A673 (cell line): ENCODE measurements at regions not wholly inside any gene's neighbourhood (a gene's known extent, or its start where the extent isn't known, plus 50 kb on each side); places are given as distances from the start of the nearest gene placed in this dataset.
"Not testable (repeated sequence)": the region's sequence is repeated elsewhere in the genome, so short reads cannot be mapped to it uniquely, and the experiment has no call there.

Experiments used
- BruUV-seq: library from RNA; stranded (reverse); fragments of 400-500 nt; replicated peaks from 2 replicates; lab custom pipeline; 2021; lab: Mats Ljungman, UMichigan
- CTCF ChIA-PET: fragments of 300-600 bp; sonication (Branson Sonifier 250); formaldehyde crosslinking; loops from one replicate; lab custom pipeline; 2022; ENCODE audit warnings: antibody characterized with exemption; lab: Charles Lee
- POLR2A ChIA-PET: fragments of 300-600 bp; sonication (Branson Sonifier 250); formaldehyde crosslinking; loops from one replicate; lab custom pipeline; 2022; ENCODE audit warnings: antibody characterized with exemption; ENCODE audit not compliant: low non-redundant PET; lab: Charles Lee
- DNase-seq: peaks from one replicate; pipeline ENCODE4 v3.0.0-alpha.2; 2015; ENCODE audit warnings: low spot score
- H3K27ac ChIP-seq: fragments of 200-600 bp; sonication (generic); 2 replicates; pipeline ENCODE4 v1.5.1; 2016; ENCODE audit warnings: mixed run types, low read depth, mild to moderate bottlenecking, mixed read lengths, antibody characterized with exemption, low read length; ENCODE audit not compliant: poor library complexity, severe bottlenecking
- H3K27me3 ChIP-seq: fragments of 200-600 bp; sonication (generic); replicated peaks from 2 replicates; pipeline ENCODE4 v1.6.1; 2017; ENCODE audit warnings: mixed run types, low read depth, mild to moderate bottlenecking, mixed read lengths, antibody characterized with exemption, low read length; ENCODE audit not compliant: insufficient read depth, poor library complexity
- H3K36me3 ChIP-seq: fragments of 200-600 bp; sonication (generic); 2 replicates; pipeline ENCODE4 v1.6.1; 2016; ENCODE audit warnings: mixed run types, mild to moderate bottlenecking, mixed read lengths, antibody characterized with exemption, low read length; ENCODE audit not compliant: insufficient read depth, poor library complexity, severe bottlenecking
- H3K4me1 ChIP-seq: fragments of 200-600 bp; sonication (generic); 2 replicates; pipeline ENCODE4 v1.6.1; 2017; ENCODE audit warnings: mixed run types, mild to moderate bottlenecking, mixed read lengths, antibody characterized with exemption, low read length; ENCODE audit not compliant: insufficient read depth, poor library complexity, severe bottlenecking
- H3K4me3 ChIP-seq: fragments of 200-600 bp; sonication (generic); 2 replicates; pipeline ENCODE4 v1.5.1; 2016; ENCODE audit warnings: low read depth, mixed run types, mild to moderate bottlenecking, mixed read lengths, low read length; ENCODE audit not compliant: poor library complexity, severe bottlenecking
- H3K9me3 ChIP-seq: fragments of 200-600 bp; sonication (generic); 2 replicates; pipeline ENCODE4 v1.6.1; 2016; ENCODE audit warnings: mixed run types, low read depth, mild to moderate bottlenecking, mixed read lengths, antibody characterized with exemption, low read length; ENCODE audit not compliant: poor library complexity, severe bottlenecking
- EZH2 ChIP-seq: fragments of 200-600 bp; sonication (generic); IDR thresholded peaks from 2 replicates; pipeline ENCODE4 v1.6.1; 2017; ENCODE audit warnings: borderline replicate concordance, low read depth, mild to moderate bottlenecking, mixed read lengths, antibody characterized with exemption, low read length; ENCODE audit not compliant: poor library complexity, severe bottlenecking
- intact Hi-C: fragments of 100-400 bp; cut with micrococcal nuclease; formaldehyde crosslinking; loops from one replicate; pipeline ENCODE4 v1.10.0; 2022; ENCODE audit not compliant: unreplicated experiment
- TF ChIP-seq, protein P1 (sequence below): fragments of 300-800, 200-600 bp; sonication (generic); conservative IDR thresholded peaks from 2 replicates; pipeline ENCODE4 v1.5.1; 2017; ENCODE audit warnings: low read depth, mild to moderate bottlenecking, antibody characterized with exemption, low read length, moderate library complexity, mixed read lengths

- no peaks in the 10 kb centered on the region for H3K9me3 ChIP-seq
- no peak overlapping the region for H3K4me3 ChIP-seq
- BruUV-seq: no TSS peak
- no peaks in the 10 kb centered on the region for H3K4me1 ChIP-seq
- no peak for DNase-seq
- no peaks in the 10 kb centered on the region for H3K27me3 ChIP-seq
- POLR2A ChIA-PET: no interaction called here
- intact Hi-C loops: no loop called here
- H3K36me3 ChIP-seq: no peaks in the 10 kb centered on the region
- CTCF ChIA-PET: no interaction called here
- no peak for TF ChIP-seq EZH2
- TF ChIP-seq, protein P1, sequence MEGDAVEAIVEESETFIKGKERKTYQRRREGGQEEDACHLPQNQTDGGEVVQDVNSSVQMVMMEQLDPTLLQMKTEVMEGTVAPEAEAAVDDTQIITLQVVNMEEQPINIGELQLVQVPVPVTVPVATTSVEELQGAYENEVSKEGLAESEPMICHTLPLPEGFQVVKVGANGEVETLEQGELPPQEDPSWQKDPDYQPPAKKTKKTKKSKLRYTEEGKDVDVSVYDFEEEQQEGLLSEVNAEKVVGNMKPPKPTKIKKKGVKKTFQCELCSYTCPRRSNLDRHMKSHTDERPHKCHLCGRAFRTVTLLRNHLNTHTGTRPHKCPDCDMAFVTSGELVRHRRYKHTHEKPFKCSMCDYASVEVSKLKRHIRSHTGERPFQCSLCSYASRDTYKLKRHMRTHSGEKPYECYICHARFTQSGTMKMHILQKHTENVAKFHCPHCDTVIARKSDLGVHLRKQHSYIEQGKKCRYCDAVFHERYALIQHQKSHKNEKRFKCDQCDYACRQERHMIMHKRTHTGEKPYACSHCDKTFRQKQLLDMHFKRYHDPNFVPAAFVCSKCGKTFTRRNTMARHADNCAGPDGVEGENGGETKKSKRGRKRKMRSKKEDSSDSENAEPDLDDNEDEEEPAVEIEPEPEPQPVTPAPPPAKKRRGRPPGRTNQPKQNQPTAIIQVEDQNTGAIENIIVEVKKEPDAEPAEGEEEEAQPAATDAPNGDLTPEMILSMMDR: no peak
- H3K27ac ChIP-seq: no peak overlapping the region
Observed at GRCh38 chr5:121430538-121430937, 421.1 kb upstream of the FTMT start.

DNA sequence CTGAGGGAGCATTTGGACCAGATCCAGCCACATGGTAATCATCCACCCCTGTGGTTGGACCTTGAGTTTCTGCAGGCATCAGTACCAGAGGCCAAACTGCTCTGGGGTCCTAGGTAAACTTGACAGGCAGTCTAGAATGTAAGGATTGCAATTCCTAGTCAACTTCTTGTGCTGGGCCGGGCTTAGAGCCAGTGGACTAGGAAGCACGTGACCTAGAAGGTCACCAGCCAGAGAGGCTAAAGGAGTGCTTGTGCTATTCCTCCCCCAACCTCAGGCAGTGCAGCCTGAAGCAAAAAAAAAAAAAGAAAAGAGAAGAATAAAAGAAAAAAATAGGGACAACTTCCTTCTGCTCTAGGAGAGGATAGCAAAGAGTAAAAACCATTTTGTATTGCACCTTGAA, 406.2 kb upstream of the FTMT start:
- H3K9me3 ChIP-seq: no peaks in the 10 kb centered on the region
- CTCF ChIA-PET: no interaction called here
- DNase-seq: no peak
- no peaks in the 10 kb centered on the region for H3K27me3 ChIP-seq
- no TSS peak for BruUV-seq
- intact Hi-C loops: no loop called here
- TF ChIP-seq EZH2: no peak
- TF ChIP-seq, protein P1: no peak
- H3K27ac ChIP-seq: no peak overlapping the region
- no peaks in the 10 kb centered on the region for H3K4me1 ChIP-seq
- H3K36me3 ChIP-seq: no peaks in the 10 kb centered on the region
- POLR2A ChIA-PET: no interaction called here
- H3K4me3 ChIP-seq: no peak overlapping the region

DNA sequence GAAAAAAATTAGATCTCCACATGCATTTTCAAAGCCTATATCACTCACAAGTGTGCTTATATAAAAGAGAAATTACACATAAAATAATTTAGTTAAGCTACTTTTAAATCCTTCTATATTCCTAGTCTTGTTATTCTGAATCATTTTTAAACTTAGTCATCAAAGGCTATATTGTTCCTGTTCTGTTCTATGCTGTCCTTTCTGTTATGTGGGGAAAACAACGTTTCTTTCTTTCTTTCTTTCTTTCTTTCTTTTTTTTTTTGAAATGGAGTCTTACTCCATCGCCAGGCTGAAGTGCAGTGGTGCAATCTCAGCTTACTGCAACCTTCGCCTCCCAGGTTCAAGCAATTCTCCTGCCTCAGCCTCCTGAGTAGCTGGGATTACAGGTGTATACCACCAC, 389.2 kb upstream of the FTMT start:
- TF ChIP-seq, protein P1: 0 out of 2 replicates have a peak, but pooled peaks have one; percentile 15
- TF ChIP-seq EZH2: no peak
- BruUV-seq: no TSS peak
- POLR2A ChIA-PET: no interaction called here
- Histone ChIP-seq H3K36me3 (no peaks in the 10 kb centered on the region), H3K27ac (no peak overlapping the region), H3K4me1 (no peaks in the 10 kb centered on the region), H3K4me3 (no peak overlapping the region), H3K9me3 (no peaks in the 10 kb centered on the region), H3K27me3 (no peaks in the 10 kb centered on the region)
- CTCF ChIA-PET: no interaction called here
- DNase-seq: no peak
- intact Hi-C loops: no loop called here

DNA sequence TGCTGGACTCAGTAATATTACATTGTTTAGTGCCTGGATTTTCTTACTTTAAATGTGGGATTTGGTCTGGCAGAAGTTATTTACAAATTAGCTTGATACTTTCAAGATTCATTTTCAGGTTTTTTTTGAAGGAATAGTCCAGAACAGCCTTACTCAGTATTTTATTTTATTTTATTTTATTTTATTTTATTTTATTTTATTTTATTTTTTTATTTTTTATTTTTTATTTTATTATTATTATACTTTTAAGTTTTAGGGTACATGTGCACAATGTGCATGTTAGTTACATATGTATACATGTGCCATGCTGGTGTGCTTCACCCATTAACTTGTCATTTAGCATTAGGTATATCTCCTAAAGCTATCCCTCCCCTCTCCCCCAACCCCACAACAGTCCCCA, 380.5 kb upstream of the FTMT start:
- intact Hi-C loops, H3K27ac ChIP-seq: not testable (repeated sequence)

More for the DNA sequence above, 380.5 kb upstream of the FTMT start:
- CTCF ChIA-PET, BruUV-seq, DNase-seq, H3K9me3 ChIP-seq, H3K4me1 ChIP-seq, H3K27me3 ChIP-seq, POLR2A ChIA-PET, H3K36me3 ChIP-seq, H3K4me3 ChIP-seq: not testable (repeated sequence)
